Heart left ventricle (tissue), 13 donors: ENCODE measurements at regions not wholly inside any gene's neighbourhood (a gene's known extent, or its start where the extent isn't known, plus 50 kb on each side); places are given as distances from the start of the nearest gene placed in this dataset.

Experiments
- CTCF ChIP-seq, 12 donors: fragments of 200-600 bp; sonication (generic) in 4 of 12; IDR thresholded peaks; one replicate each; pipeline versions ENCODE4 v1.5.0 to v1.8.0; 2018 to 2022; ENCODE audit warnings: antibody characterized with exemption in 12 of 12, mild to moderate bottlenecking in 5 of 12
- POLR2A ChIP-seq, 2 donors: fragments of 450-650 bp; IDR thresholded peaks; one replicate each; pipeline ENCODE4 v1.6.1; 2017; ENCODE audit warnings: antibody characterized with exemption in 2 of 2, mild to moderate bottlenecking in 2 of 2, moderate library complexity in 2 of 2
- donor health status: ischemic (EF 13 %, LVEDD 7.1; RV severe dilation, severe dysfunction).
- donor health status: DM: no; HTN: yes; CAD: no.
- donor health status: DM: no; HTN: no; CAD: no.
- donor health status: ischemic (EF 25% LVEDD 6.9; RV normal size, moderate dysfunction).
- donor health status: ischemic (EF 25% LVEDD 5.7; RV mildly dilated, moderate dysfunction).
- donor health status: ischemic (EF 35%, LVEDD 5.7; RV mildly dilated, moderate dysfunction).
- donor health status: nonischemic (EF 11% LVEDD 7.7; RV severe dilation, severe dysfunction).
- donor health status: DM: yes; HTN: yes; CAD: no.
- donor health status: PGD.
- donor health status: ischemic (EF 29% LVEDD 5.4; RV normal size, mild dysfunction).
- donor health status: nonischemic (EF 23%, LVEDD 6.1; RV moderate dilation, normal function).

GRCh38 chr13:46479691-46480090, 73.3 kb upstream of the LRCH1 start:
- TF ChIP-seq CTCF (IDR thresholded peaks at IDR 0.05) (no peak), POLR2A (IDR thresholded peaks at IDR 0.05) (no peak)
